Adipocyte (in vitro differentiated cells): ENCODE measurements at regions not wholly inside any gene's neighbourhood (a gene's known extent, or its start where the extent isn't known, plus 50 kb on each side); places are given as distances from the start of the nearest gene placed in this dataset.

ENCODE experiments used
- DNase-seq: peaks from one replicate; pipeline ENCODE4 v3.0.0-alpha.2; 2015; ENCODE audit warnings: low read depth
- H3K27me3 ChIP-seq: replicated peaks from 2 replicates; pipeline ENCODE4 v1.7.0; 2013; ENCODE audit warnings: mild to moderate bottlenecking, low read length, moderate library complexity; ENCODE audit not compliant: control insufficient read depth, insufficient read depth
- H3K36me3 ChIP-seq: 2 replicates; pipeline ENCODE4 v1.7.0; 2013; ENCODE audit warnings: low read length, mild to moderate bottlenecking, moderate library complexity; ENCODE audit not compliant: control insufficient read depth, insufficient read depth, severe bottlenecking
- H3K4me1 ChIP-seq: 2 replicates; pipeline ENCODE4 v1.7.0; 2013; ENCODE audit warnings: mild to moderate bottlenecking, low read length, moderate library complexity; ENCODE audit not compliant: control insufficient read depth, insufficient read depth
- H3K4me3 ChIP-seq: 2 replicates; pipeline ENCODE4 v1.7.0; 2013; ENCODE audit warnings: mild to moderate bottlenecking, low read length, moderate library complexity
- H3K9ac ChIP-seq: 2 replicates; pipeline ENCODE4 v1.7.0; 2013; ENCODE audit warnings: mild to moderate bottlenecking, low read length, moderate library complexity
- H3K9me3 ChIP-seq: 2 replicates; pipeline ENCODE4 v1.7.0; 2013; ENCODE audit warnings: mild to moderate bottlenecking, low read length, moderate library complexity; ENCODE audit not compliant: control insufficient read depth

- no peaks in the 10 kb centered on the region for H3K36me3 ChIP-seq
- no peak overlapping the region for H3K4me3 ChIP-seq
- no peaks in the 10 kb centered on the region for H3K27me3 ChIP-seq
- H3K4me1 ChIP-seq, result peaks cover 50% of the 10 kb centered on the region
- no peaks in the 10 kb centered on the region for H3K9me3 ChIP-seq
- no peak for DNase-seq
- peak overlapping the region; percentile 78 for H3K9ac ChIP-seq
These were observed 610.5 kb downstream of the UTRN start for GRCh38 chr6:144895313-144896278.

DNA sequence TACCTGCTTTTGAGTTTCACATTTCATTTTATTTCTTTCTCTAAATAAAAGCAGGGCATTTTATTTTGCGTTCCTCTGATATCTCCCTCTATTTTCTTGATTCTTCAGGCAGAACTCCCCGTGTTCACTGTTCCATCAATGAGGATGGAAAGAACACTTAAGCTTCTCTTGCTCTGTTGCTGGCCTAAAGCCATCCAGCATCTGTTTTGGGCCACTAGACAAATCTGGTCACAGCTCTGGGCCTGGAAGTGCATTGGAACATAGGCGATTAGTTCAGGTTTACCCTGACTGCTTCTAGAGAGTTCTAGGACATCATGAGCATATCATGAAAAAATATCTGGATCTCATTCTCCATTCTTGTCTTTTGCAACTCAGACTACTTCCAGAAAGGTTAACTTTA, 611.2 kb downstream of the UTRN start:
- Histone ChIP-seq H3K9me3 (peaks cover 5% of the 10 kb centered on the region), H3K4me3 (no peak overlapping the region), H3K4me1 (peaks cover 55% of the 10 kb centered on the region), H3K9ac (peak overlapping the region; percentile 78), H3K27me3 (no peaks in the 10 kb centered on the region), H3K36me3 (no peaks in the 10 kb centered on the region)
- peak; percentile 66 for DNase-seq

GRCh38 chr6:144896871-144897270, 611.7 kb downstream of the UTRN start:
- peak; percentile 28 for DNase-seq
- no peak overlapping the region for H3K4me3 ChIP-seq

GRCh38 chr6:144897441-144897921, 612.3 kb downstream of the UTRN start:
- Histone ChIP-seq H3K4me3 (no peak overlapping the region), H3K36me3 (no peaks in the 10 kb centered on the region), H3K4me1 (peaks cover 55% of the 10 kb centered on the region), H3K9me3 (peaks cover 17% of the 10 kb centered on the region), H3K9ac (peak overlapping the region; percentile 78), H3K27me3 (no peaks in the 10 kb centered on the region)
- DNase-seq, result peak; percentile 84

More at GRCh38 chr6:144896871-144897270, 611.7 kb downstream of the UTRN start:
- Histone ChIP-seq H3K9me3 (peaks cover 11% of the 10 kb centered on the region), H3K4me1 (peaks cover 55% of the 10 kb centered on the region), H3K36me3 (no peaks in the 10 kb centered on the region), H3K27me3 (no peaks in the 10 kb centered on the region), H3K9ac (peak overlapping the region; percentile 78)

DNA sequence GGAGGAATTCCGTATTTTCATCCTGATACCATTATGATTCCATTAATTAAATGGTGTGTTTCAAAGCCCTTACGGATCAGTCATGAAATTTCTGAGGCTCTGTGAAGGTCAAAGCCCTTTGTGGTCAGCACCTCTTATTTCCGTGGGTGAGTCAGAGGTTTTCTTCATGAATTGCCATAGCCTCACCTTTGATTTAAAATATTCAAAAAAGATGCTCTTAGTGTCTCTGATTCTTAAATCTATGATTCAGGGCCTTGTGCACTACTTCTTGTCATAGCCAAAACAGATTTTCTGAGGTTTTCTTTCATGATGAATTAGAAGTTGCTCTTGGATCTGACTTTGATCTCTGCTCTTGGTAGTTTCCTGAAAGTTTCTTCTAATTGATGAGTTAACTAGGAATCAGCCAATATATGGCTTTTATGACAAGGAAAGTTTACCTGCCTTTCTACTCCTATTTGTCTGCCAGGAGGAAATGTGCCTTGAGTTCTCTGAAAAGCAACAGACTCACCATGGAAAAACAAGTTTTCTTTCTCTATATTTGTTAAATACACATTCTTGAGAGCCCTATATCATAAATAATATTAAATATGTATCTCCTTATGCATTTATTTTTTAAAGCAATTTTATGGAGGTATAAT, 613.0 kb downstream of the UTRN start:
- Histone ChIP-seq H3K36me3 (no peaks in the 10 kb centered on the region), H3K27me3 (no peaks in the 10 kb centered on the region), H3K4me3 (no peak overlapping the region), H3K9ac (peak overlapping the region; percentile 75), H3K4me1 (peaks cover 55% of the 10 kb centered on the region), H3K9me3 (peaks cover 24% of the 10 kb centered on the region)
- DNase-seq, result peak; percentile 52

DNA sequence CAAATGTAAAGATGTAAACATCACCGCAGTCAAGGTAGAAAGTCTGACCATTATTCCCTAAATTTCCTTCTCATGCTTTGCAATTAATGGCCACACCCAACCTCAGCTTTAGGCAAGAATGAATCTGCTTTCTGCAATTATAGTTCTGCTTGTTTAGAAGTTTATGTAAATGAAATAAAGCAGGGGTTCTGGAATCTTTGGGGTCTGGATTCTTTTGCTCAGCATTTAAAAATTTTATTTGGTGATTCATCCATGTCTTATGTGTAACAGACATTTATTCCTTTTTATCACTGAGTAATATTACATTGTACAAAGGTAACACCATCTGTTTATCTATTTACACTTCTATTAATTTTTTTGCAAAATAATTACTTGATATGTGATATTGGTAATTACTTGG, 613.6 kb downstream of the UTRN start:
- Histone ChIP-seq H3K36me3 (no peaks in the 10 kb centered on the region), H3K27me3 (no peaks in the 10 kb centered on the region), H3K9me3 (peaks cover 28% of the 10 kb centered on the region), H3K4me1 (peaks cover 54% of the 10 kb centered on the region), H3K9ac (peak overlapping the region; percentile 75), H3K4me3 (no peak overlapping the region)
- DNase-seq, result no peak

GRCh38 chr6:144899161-144899560, 614.0 kb downstream of the UTRN start:
- peak; percentile 89 for DNase-seq
- H3K27me3 ChIP-seq, result no peaks in the 10 kb centered on the region
- no peaks in the 10 kb centered on the region for H3K36me3 ChIP-seq
- H3K9me3 ChIP-seq, result peaks cover 28% of the 10 kb centered on the region
- H3K4me1 ChIP-seq, result peaks cover 50% of the 10 kb centered on the region
- no peak overlapping the region for H3K4me3 ChIP-seq
- peak overlapping the region; percentile 75 for H3K9ac ChIP-seq

DNA sequence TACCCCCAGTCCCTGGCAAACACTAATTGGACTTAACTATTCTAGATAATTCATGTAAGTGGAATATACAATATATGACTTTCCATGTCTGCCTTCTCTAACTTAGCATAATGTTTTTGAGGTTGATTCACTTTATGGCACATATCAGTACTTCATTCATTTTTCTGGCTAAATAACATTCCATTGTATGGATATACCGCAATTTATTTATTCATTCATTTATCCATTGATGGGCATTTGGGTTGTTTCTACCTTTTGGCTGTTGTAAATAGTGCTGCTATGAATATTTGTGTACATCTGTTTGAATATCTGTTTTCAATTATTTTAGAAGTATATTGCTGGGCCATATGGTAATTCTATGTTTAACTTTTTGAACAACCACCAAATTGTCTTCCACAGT, 616.3 kb downstream of the UTRN start:
- Histone ChIP-seq H3K4me3 (peak overlapping the region; percentile 16), H3K36me3 (no peaks in the 10 kb centered on the region)
- DNase-seq, result no peak

GRCh38 chr6:144908004-144908403, 622.9 kb downstream of the UTRN start:
- H3K9me3 ChIP-seq, result peaks cover 6% of the 10 kb centered on the region
- DNase-seq, result no peak
- peaks cover 28% of the 10 kb centered on the region for H3K4me1 ChIP-seq
- peak overlapping the region; percentile 36 for H3K9ac ChIP-seq
- peak overlapping the region; percentile 1 for H3K4me3 ChIP-seq
- no peaks in the 10 kb centered on the region for H3K27me3 ChIP-seq
- H3K36me3 ChIP-seq, result no peaks in the 10 kb centered on the region

More for the DNA sequence above, 616.3 kb downstream of the UTRN start:
- Histone ChIP-seq H3K4me1 (peaks cover 35% of the 10 kb centered on the region), H3K9me3 (peaks cover 28% of the 10 kb centered on the region), H3K27me3 (no peaks in the 10 kb centered on the region), H3K9ac (no peak overlapping the region)

- peaks cover 35% of the 10 kb centered on the region for H3K4me1 ChIP-seq
- DNase-seq, result no peak
- H3K9ac ChIP-seq, result no peak overlapping the region
These were observed 624.7 kb downstream of the UTRN start for GRCh38 chr6:144909753-144910285.

DNA sequence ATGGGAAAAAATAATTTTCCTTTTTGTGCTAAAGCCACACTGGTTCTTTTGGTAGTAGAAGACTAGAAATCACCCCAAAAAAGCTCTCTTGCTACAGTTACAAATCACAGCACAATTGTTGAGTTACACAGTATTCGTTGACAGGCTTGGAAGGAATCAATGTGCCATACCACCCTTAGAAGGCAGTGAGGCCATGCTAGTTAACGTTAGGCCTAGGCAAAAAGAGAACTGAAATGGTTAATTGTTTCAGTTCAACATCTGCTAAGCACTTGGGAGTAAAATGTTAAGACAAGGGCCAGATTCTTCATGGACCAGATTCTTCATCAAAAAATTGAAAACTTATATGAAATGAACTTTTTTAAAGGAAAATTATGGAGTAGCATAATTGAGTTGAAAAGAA, 626.2 kb downstream of the UTRN start:
- no peaks in the 10 kb centered on the region for H3K36me3 ChIP-seq
- no peak for DNase-seq
- no peaks in the 10 kb centered on the region for H3K9me3 ChIP-seq
- H3K4me1 ChIP-seq, result peaks cover 35% of the 10 kb centered on the region
- H3K4me3 ChIP-seq, result no peak overlapping the region
- no peak overlapping the region for H3K9ac ChIP-seq
- H3K27me3 ChIP-seq, result no peaks in the 10 kb centered on the region

More at GRCh38 chr6:144909753-144910285, 624.7 kb downstream of the UTRN start:
- Histone ChIP-seq H3K27me3 (no peaks in the 10 kb centered on the region), H3K9me3 (no peaks in the 10 kb centered on the region), H3K36me3 (no peaks in the 10 kb centered on the region), H3K4me3 (no peak overlapping the region)
